Frontal cortex (tissue), 3 donors: ENCODE measurements at regions not wholly inside any gene's neighbourhood (a gene's known extent, or its start where the extent isn't known, plus 50 kb on each side); places are given as distances from the start of the nearest gene placed in this dataset.

Source experiments
- DNase-seq, 2 donors: peaks; one replicate each; pipeline ENCODE4 v3.0.0; 2012; ENCODE audit warnings: low spot score in 2 of 2
- FAIRE-seq: peaks from 2 replicates; lab custom pipeline; 2012; peaks lifted over from hg19 to GRCh38; lab: Jason Lieb, UNC
- donor health status: control.
- donor health status: control.
- donor health status: control.

- DNase-seq (no peak), FAIRE-seq (no peak)
These were observed 61.5 kb upstream of the EGLN3 start for GRCh38 chr14:34012369-34012768.

DNA sequence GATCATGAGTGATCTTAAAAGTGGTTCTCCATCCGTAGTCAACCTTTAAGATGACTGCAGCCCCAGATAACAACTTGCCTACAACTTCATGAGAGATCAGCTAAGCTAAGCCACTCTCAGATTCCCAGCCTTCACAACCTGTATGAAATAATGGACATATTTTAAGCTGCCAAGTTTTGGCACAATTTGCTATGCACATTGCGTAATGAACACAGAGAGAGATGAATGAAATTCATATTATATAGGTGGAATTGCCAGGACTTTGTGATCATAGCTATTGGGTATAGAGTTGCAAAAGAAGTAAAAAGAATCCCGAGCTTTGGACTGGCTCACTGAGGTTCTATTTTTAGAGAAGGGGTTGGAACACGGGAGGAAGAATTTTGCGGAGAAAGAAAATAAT lies 59.1 kb upstream of the EGLN3 start:
- no peak for DNase-seq
- no peak for FAIRE-seq

DNA sequence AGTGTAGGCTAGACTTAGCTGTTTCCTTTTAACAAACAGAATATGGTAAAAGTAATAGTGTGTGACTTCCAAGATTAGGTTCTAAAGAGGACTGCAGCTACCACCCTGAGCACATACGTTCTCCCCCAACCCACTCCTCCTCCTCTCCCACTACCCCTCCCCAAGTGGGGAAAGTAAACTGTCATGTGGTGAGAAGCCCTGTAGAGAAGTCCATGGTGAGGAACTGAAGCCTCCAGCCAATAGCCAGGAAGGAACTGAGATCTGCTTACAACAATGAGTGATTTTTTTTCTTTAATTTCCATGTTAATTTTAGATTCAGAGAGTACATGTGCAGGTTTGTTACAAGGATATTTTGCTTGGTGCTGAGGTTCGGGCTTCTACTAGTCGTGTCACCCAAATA lies 57.0 kb upstream of the EGLN3 start:
- no peak for FAIRE-seq
- DNase-seq, result no peak

DNA sequence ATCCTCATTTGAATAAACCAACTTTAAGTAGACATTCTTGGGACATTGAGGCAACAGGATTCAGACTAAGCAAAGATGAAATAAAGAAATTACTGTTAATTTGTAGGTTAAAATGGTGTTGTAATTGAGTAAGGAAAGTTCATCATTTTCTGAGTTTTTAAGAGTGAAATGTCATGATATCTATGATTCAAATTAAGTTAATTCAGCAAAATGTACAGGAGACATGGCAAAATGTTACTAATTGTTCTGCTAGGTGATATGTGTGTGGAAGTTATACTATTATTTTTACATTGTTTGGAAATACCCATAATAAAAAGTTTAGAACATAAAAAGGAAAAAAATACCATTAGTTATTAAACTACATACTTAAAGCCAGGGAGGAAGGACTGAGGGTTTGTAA lies 55.0 kb upstream of the EGLN3 start:
- DNase-seq (no peak), FAIRE-seq (no peak)

DNA sequence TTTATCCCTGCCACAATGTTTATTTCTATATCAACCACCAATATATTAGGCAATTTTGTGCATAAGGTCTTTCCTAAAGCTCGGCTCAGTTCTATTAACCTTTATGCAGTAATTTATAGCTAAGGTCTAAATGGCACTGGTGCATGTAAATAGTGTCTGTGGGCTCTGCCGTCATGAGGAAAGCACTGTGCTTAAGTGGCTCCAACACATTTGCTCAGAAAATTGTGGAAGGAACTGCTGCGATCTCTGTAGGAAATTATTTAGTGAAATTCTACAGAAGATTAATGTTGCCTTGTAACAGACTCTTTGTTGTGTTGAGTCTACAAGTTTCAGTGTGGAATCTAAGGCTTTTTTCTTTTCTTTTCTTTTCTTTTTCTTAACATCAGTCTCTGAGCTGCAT lies 54.0 kb upstream of the EGLN3 start:
- FAIRE-seq (no peak), DNase-seq (no peak)

DNA sequence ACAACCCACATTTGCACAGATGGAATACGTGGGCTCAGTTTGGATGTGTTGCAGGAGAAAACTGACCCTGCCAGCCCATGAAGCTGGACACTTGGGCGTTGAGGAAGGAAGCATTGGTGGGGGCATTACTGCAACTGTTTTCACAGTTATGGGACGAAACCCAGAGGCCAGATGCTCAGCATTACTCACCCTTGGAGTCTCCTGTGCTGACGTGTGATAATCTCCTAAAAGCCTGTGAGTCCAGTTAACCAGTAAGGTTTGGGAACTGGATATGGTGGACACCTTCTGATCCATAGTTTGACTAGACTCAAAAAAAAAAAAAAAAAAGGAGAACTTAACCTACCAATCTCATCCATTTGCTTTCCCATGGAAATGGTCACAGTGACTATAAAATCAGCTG lies 52.8 kb upstream of the EGLN3 start:
- DNase-seq, result no peak
- FAIRE-seq, result no peak

- FAIRE-seq (no peak), DNase-seq (no peak)
These were observed 52.3 kb upstream of the EGLN3 start for GRCh38 chr14:34003082-34003668.
